Frontal cortex (tissue), 4 donors: ENCODE measurements at regions not wholly inside any gene's neighbourhood (a gene's known extent, or its start where the extent isn't known, plus 50 kb on each side); places are given as distances from the start of the nearest gene placed in this dataset. TPM values are rescaled to one million over a fixed set of nuclear protein-coding genes. Genes with fewer than 3 reads are reported as not detected.

Source experiments
- DNase-seq, 2 donors: peaks; one replicate each; pipeline ENCODE4 v3.0.0; 2012; ENCODE audit warnings: low spot score in 2 of 2
- FAIRE-seq: peaks from 2 replicates; lab custom pipeline; 2012; peaks lifted over from hg19 to GRCh38; lab: Jason Lieb, UNC
- small RNA-seq: library from RNA; depleted of rRNA; stranded (forward); fragments of <200 nt; gene quantifications from one replicate; pipeline ENCODE3, GENCODE V24; 2014
- donor health status: control.
- donor health status: control.
- donor health status: control.

- no peak for DNase-seq
- no peak for FAIRE-seq
These were observed 241.7 kb downstream of the EPHA4 start for GRCh38 chr2:221330436-221330835.

GRCh38 chr2:221334481-221335218 lies 237.5 kb downstream of the EPHA4 start:
- no peak for FAIRE-seq
- DNase-seq: no peak

- no peak for FAIRE-seq
- DNase-seq: no peak
These were observed 236.8 kb downstream of the EPHA4 start for GRCh38 chr2:221335219-221335752.

DNA sequence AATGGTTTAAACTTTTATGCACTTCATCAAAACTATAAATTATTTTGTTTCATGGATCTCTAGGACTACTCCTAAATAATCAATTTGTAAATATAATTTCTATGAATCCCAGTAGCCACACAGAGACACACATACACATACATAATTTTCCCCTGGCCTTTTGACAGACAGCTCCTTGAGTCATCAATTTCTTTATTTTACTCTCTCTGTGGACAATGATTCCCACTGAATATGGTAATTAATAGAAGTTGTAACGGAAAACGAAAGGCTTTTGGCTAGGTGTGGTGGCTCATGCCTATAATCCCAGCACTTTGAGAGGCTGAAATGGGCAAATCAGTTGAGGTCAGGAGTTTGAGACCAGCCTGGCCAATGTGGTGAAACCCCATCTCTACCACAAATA lies 235.1 kb downstream of the EPHA4 start:
- no peak for DNase-seq
- no peak for FAIRE-seq

DNA sequence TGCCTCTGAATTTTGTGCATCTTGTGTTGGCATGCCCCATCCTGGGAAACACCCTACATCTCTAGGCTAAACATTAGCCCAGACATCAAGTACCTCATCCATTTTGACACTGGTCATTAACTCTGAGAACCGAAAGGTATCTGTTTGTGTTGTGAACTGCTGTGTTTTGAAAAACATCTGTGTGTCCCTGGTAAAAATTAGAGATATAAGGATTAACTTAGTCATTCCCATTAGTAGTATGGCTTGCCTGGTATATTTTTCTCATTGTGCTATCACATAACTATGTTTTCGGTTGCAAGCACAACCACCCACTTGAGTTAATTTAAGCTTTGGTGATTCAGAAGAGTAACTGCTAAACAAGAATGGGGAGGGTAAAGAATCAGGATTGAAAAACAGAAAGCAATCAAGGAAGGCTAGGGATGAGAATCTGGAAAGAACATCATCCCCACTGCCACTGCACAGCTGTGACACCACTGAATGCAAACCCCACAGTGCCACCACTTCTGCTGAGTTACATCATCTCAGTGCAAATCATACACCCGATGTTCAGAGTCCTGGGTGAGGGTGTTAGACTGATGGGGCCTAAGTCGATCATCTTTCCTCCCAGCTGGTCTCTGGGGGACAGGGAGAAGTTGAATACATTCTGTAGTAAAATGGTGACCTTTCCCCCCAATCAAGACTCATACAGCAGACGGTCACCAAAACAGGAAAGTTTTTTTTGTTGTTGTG lies 234.0 kb downstream of the EPHA4 start:
- no peak for DNase-seq

DNA sequence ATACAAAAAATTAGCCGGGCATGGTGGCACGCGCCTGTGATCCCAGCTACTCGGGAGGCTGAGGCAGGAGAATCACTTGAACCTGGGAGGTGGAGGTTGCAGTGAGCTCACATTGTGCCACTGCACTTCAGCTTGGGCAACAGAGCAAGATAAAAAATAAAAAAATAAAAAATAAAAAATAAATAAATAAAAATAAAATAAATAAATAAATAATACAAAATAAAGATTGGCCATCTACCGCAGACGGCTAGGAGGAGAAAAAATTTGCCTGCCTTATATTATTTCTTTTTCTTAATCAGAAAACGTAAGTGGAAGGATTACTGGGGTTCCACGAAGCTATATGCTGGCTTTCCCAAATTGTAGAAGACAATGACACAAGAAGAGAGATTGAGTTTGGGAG lies 229.7 kb downstream of the EPHA4 start:
- no peak for FAIRE-seq
- no peak for DNase-seq

More for the DNA sequence above, 234.0 kb downstream of the EPHA4 start:
- FAIRE-seq: no peak

DNA sequence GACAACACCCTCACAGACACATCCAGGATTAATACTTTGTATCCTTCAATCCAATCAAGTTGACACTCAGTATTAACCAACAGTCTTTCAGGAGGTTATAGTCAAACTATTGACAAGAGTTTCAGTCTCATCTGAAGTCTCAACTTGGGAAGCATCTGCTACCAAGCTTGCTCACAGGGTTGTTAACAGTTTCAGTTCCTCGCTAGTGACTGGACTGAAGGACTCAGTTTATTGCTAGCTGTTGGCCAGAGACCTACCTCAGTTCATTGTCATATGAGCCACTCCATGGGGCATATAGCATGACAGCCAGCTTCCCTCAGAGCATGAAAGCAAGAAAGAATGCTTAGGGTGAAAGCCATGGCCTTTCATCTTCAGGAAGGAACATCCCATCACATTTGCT lies 228.6 kb downstream of the EPHA4 start:
- FAIRE-seq (no peak), DNase-seq (no peak)

DNA sequence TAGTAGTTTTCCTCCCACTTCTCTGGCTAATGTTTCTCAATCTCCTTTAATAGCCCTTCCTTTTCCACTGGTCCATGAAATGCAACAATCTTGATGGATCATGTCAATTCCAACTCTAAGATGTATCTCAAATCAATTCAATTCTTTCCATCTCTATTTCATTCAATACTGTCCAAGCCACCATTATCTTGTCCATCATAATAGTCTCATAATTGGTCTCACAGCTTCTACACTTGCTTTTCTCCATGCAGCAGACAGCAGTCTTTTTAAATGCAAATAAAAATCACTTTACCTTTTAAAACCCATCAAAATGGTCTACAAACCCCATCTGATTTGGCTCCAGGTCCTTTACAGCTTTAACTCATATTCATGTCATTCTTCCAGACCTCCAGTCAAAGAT lies 226.6 kb downstream of the EPHA4 start:
- DNase-seq: no peak
- FAIRE-seq: no peak

DNA sequence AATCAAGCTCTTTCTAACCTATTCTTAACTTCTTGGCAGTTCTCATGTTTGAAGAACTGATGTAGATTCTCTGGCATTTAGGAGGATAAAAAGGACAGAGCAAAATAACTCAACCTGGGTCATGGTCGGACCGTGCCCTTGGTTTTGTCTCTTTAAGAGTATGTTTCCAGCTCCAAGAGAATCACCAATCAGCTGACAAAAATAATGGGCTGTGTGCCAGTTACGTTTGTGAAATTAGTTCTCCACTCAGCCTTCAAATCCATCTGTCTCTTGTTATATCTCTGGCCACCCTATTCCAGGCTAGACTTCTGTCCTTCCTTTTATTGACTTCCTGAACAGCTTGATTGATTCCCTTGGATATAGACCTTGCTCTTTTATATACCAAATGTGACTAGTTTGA lies 225.7 kb downstream of the EPHA4 start:
- DNase-seq (no peak), FAIRE-seq (no peak)

- DNase-seq (no peak), FAIRE-seq (no peak)
These were observed 224.6 kb downstream of the EPHA4 start for GRCh38 chr2:221347471-221347870.

GRCh38 chr2:221350616-221351015 lies 221.5 kb downstream of the EPHA4 start:
- FAIRE-seq (no peak), DNase-seq (no peak)

DNA sequence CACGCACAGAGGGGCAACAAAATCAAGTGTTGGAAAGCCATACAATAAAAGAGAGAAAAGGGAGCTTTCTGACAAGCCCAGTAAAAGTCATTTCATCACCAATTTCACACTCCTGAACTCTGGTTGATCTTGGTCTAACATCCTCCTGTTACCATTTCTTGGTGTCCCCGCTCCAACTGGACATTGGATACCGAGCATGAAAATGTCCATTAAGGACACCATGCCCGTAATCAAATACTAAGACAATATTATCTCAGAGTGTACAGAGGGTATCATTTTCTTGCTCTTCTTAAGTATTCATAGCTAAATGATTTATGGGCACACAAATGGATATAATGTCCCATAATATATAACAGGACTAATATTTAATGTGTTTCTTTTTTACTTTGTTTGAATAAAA lies 218.9 kb downstream of the EPHA4 start:
- FAIRE-seq (no peak), DNase-seq (no peak)

DNA sequence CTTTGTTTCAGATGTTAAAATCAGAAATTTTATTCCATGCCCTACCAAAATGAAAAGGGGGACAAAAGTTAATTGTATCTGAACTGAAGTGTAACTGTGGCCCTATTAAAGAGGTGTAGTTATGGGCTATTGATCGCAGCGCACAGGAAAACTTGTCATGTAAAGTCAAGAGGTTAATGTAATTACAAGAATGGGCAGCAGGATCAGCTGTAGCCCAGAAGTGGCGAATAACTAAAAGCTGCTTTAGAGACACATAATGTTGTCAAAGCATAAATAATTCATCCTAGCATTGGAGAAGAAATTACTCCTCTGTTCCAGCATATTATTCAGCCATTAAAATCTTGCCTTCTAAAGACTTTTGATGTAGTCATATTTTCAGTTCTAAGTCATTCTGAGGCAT lies 211.8 kb downstream of the EPHA4 start:
- FAIRE-seq: no peak
- no peak for DNase-seq

- no peak for FAIRE-seq
- DNase-seq: no peak
These were observed 211.4 kb downstream of the EPHA4 start for GRCh38 chr2:221360742-221361141.

GRCh38 chr2:221361633-221362032 lies 210.5 kb downstream of the EPHA4 start:
- FAIRE-seq: no peak
- no peak for DNase-seq

DNA sequence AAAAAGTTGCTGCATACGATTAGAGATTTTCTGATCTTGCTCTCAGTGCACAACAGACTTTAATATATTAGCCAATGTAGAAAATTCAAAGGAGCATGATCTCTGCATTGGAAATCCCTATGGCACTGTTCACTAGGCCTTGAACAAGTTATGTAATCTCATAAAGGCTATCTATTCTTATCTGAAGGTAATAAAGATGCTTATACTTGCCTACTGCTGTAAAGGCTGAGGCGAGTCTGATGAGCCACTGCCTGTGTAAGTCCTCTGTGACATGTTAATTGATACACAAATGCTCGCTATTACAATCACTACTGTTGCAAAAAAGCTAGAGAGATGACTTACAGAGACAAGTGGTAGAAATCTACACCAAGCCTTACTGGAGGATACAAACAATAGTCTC lies 207.4 kb downstream of the EPHA4 start:
- FAIRE-seq (no peak), DNase-seq (no peak)

Small RNA genes in the stretch of these regions (small RNA-seq; reads per million reads assigned to genes)
- gene AC011233.1 (not detected), gene MIR4268 (not detected)
